Neural progenitor cell (in vitro differentiated cells): ENCODE measurements at regions not wholly inside any gene's neighbourhood (a gene's known extent, or its start where the extent isn't known, plus 50 kb on each side); places are given as distances from the start of the nearest gene placed in this dataset.

Source experiments
- DNase-seq: peaks from one replicate; pipeline ENCODE4 v3.0.0-alpha.2; 2016; ENCODE audit warnings: low spot score
- H2AFZ ChIP-seq: fragments of 200-600 bp; sonication (generic); replicated peaks from 2 replicates; pipeline ENCODE4 v1.6.1; 2016; ENCODE audit warnings: antibody characterized with exemption
- H3F3A ChIP-seq: fragments of 200-600 bp; sonication (generic); 2 replicates; pipeline ENCODE4 v1.6.1; 2016; ENCODE audit warnings: antibody characterized with exemption, low read depth
- H3K27ac ChIP-seq: fragments of 200-600 bp; sonication (generic); 2 replicates; pipeline ENCODE4 v1.5.1; 2016; ENCODE audit warnings: mild to moderate bottlenecking
- H3K27me3 ChIP-seq: fragments of 200-600 bp; sonication (generic); 2 replicates; pipeline ENCODE4 v1.6.1; 2016; ENCODE audit warnings: mild to moderate bottlenecking, moderate library complexity
- H3K36me3 ChIP-seq: fragments of 200-600 bp; sonication (generic); 2 replicates; pipeline ENCODE4 v1.5.1; 2016
- H3K4me1 ChIP-seq: fragments of 200-600 bp; sonication (generic); 2 replicates; pipeline ENCODE4 v1.6.1; 2016; ENCODE audit warnings: mixed run types
- H3K4me2 ChIP-seq: fragments of 200-600 bp; sonication (generic); 2 replicates; pipeline ENCODE4 v1.6.1; 2016
- H3K4me3 ChIP-seq: fragments of 200-600 bp; sonication (generic); 2 replicates; pipeline ENCODE4 v1.5.1; 2016
- H3K79me2 ChIP-seq: fragments of 200-600 bp; sonication (generic); 2 replicates; pipeline ENCODE4 v1.6.1; 2016; ENCODE audit warnings: low read depth
- H3K9ac ChIP-seq: fragments of 200-600 bp; sonication (generic); 2 replicates; pipeline ENCODE4 v1.6.1; 2016
- H3K9me3 ChIP-seq: fragments of 200-600 bp; sonication (generic); 2 replicates; pipeline ENCODE4 v1.5.1; 2016; ENCODE audit warnings: low read depth
- H4K20me1 ChIP-seq: fragments of 200-600 bp; sonication (generic); 2 replicates; pipeline ENCODE4 v1.6.1; 2016; ENCODE audit warnings: low read depth
- H3K27ac Mint-ChIP-seq: 3 replicates; pipeline ENCODE4 v1.8.0; 2021; ENCODE audit warnings: mixed read lengths
- H3K27me3 Mint-ChIP-seq: 2 replicates; pipeline ENCODE4 v1.8.0; 2022; ENCODE audit warnings: low read depth, mild to moderate bottlenecking, inconsistent platforms, moderate library complexity, mixed read lengths; ENCODE audit not compliant: insufficient read depth
- H3K36me3 Mint-ChIP-seq: 3 replicates; pipeline ENCODE4 v1.8.0; 2021; ENCODE audit warnings: mixed read lengths
- H3K4me1 Mint-ChIP-seq: 3 replicates; pipeline ENCODE4 v1.8.0; 2021; ENCODE audit warnings: mixed read lengths
- H3K4me3 Mint-ChIP-seq: 3 replicates; pipeline ENCODE4 v1.8.0; 2021; ENCODE audit warnings: mild to moderate bottlenecking, moderate library complexity, mixed read lengths
- H3K9me3 Mint-ChIP-seq: 3 replicates; pipeline ENCODE4 v1.8.0; 2020; ENCODE audit warnings: mixed read lengths
- EZH2 ChIP-seq: fragments of 200-600 bp; sonication (generic); IDR thresholded peaks from 2 replicates; pipeline ENCODE4 v1.6.1; 2017; ENCODE audit warnings: antibody characterized with exemption, mild to moderate bottlenecking, moderate library complexity
- EZH2phosphoT487 ChIP-seq: fragments of 200-600 bp; sonication (generic); IDR thresholded peaks from 2 replicates; pipeline ENCODE4 v1.6.1; 2017; ENCODE audit warnings: antibody characterized with exemption
- TF ChIP-seq, protein P1 (sequence below): fragments of 200-600 bp; sonication (generic); IDR thresholded peaks from 2 replicates; pipeline ENCODE4 v1.5.1; 2017; ENCODE audit warnings: antibody characterized with exemption, mild to moderate bottlenecking

DNA sequence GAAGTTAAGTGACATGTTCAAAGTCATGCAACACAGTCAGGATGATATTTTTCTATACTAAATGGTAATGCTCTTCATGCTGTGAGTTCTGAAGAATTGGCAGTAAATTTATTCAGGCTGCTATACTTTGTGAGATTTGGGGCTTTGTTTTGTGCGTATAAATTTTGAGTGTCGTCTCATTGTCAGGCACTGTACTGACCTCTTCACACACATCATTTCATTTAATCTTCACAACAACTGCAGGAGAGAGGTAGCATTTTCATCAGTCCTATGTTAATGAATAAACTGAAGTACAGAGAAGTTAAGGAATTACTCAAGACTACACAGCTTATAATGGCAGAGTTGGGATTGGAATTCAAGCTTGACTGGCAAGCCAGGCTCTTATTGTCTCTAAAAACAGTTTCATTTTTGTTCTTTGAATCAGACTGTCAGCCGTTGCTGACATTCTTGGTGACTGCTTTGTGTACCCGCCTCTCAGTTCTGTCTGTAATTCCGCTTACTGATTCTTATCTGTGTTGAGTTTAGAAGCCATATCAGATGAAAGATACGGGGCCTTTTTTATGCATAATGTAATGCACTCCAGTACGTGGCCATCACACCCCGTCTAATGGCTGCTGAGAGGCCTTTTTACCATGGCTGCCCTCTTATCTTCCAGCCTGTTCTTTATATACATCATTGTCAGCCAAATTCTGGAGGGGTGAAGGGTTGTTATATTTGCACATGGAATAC, 274.9 kb downstream of the UTRN start:
- H3K27me3 Mint-ChIP-seq: no peaks in the 10 kb centered on the region
- no peaks in the 10 kb centered on the region for H3K79me2 ChIP-seq
- no peak overlapping the region for H2AFZ ChIP-seq
- no peaks in the 10 kb centered on the region for H4K20me1 ChIP-seq
- no peak for DNase-seq
- H3F3A ChIP-seq: no peaks in the 10 kb centered on the region
- no peak overlapping the region for H3K4me3 Mint-ChIP-seq
- no peaks in the 10 kb centered on the region for H3K36me3 ChIP-seq
- no peaks in the 10 kb centered on the region for H3K4me1 ChIP-seq
- H3K9ac ChIP-seq: no peak overlapping the region
- no peak overlapping the region for H3K27ac Mint-ChIP-seq
- H3K36me3 Mint-ChIP-seq: peaks cover 6% of the 10 kb centered on the region
- no peak overlapping the region for H3K4me2 ChIP-seq
- TF ChIP-seq, protein P1, sequence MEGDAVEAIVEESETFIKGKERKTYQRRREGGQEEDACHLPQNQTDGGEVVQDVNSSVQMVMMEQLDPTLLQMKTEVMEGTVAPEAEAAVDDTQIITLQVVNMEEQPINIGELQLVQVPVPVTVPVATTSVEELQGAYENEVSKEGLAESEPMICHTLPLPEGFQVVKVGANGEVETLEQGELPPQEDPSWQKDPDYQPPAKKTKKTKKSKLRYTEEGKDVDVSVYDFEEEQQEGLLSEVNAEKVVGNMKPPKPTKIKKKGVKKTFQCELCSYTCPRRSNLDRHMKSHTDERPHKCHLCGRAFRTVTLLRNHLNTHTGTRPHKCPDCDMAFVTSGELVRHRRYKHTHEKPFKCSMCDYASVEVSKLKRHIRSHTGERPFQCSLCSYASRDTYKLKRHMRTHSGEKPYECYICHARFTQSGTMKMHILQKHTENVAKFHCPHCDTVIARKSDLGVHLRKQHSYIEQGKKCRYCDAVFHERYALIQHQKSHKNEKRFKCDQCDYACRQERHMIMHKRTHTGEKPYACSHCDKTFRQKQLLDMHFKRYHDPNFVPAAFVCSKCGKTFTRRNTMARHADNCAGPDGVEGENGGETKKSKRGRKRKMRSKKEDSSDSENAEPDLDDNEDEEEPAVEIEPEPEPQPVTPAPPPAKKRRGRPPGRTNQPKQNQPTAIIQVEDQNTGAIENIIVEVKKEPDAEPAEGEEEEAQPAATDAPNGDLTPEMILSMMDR: no peak
- TF ChIP-seq EZH2phosphoT487 (no peak), EZH2 (no peak)
- H3K4me3 ChIP-seq: no peak overlapping the region
- H3K27me3 ChIP-seq: no peaks in the 10 kb centered on the region
- H3K9me3 ChIP-seq: no peaks in the 10 kb centered on the region
- peaks cover 7% of the 10 kb centered on the region for H3K4me1 Mint-ChIP-seq
- H3K9me3 Mint-ChIP-seq: no peaks in the 10 kb centered on the region
- no peak overlapping the region for H3K27ac ChIP-seq

DNA sequence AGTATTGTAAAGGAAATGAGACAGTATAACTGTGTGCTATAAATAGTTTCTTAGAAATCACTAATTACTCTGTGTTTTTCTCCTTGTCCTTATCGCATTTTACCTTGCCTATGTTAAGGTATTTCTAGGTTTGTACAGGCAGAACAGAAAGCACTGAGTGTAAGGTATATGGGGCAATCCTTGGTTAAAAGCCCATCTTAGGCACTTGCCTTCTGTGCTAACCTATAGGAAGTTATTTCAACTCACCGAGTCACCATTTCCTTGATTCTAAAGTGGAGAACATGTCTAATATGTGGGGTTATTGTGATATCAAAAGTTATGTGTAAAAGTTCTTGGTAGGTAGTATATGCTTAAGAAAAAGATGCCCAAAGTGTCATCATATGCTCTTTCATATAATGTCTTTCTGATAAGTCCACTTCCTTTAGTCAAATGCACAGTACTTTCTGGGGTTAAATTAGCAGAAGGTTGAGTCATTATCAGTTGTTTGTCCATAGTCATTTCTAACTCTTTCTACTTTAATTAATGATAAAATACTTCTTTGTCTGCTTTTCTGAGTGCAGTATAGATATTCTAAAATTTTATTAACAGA, 276.4 kb downstream of the UTRN start:
- Histone ChIP-seq H3K4me3 (no peak overlapping the region), H3K4me1 (no peaks in the 10 kb centered on the region), H3K9me3 (no peaks in the 10 kb centered on the region), H3K4me2 (no peak overlapping the region), H3K27me3 (no peaks in the 10 kb centered on the region), H4K20me1 (no peaks in the 10 kb centered on the region), H3K36me3 (no peaks in the 10 kb centered on the region), H3K9ac (no peak overlapping the region), H2AFZ (no peak overlapping the region), H3K27ac (no peak overlapping the region), H3F3A (no peaks in the 10 kb centered on the region), H3K79me2 (no peaks in the 10 kb centered on the region)
- Mint-ChIP-seq H3K9me3 (no peaks in the 10 kb centered on the region), H3K27me3 (no peaks in the 10 kb centered on the region), H3K27ac (no peak overlapping the region), H3K4me3 (no peak overlapping the region), H3K36me3 (peaks cover 4% of the 10 kb centered on the region), H3K4me1 (peaks cover 7% of the 10 kb centered on the region)
- DNase-seq: no peak
- TF ChIP-seq EZH2: no peak
- no peak for TF ChIP-seq EZH2phosphoT487
- TF ChIP-seq, protein P1: no peak

DNA sequence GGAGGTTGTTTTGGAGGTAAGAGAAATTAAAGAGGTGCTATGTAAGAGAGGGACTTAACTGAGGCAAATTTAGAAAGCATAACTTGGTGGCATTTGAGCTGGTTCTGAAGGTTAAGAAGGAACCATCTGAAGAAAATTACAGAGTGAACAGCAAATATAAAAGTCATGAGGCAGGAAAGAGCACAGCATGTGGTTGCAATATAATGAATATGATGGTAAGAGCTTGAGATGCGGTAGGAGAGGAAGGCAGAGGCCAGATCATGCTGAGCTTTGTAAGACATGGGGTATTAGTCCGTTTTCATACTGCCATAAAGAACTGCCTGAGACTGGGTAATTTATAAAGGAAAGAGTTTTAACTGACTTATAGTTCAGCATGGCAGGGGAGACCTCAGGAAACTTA, 279.1 kb downstream of the UTRN start:
- Mint-ChIP-seq H3K27me3 (no peaks in the 10 kb centered on the region), H3K27ac (no peak overlapping the region), H3K9me3 (no peaks in the 10 kb centered on the region), H3K4me3 (no peak overlapping the region), H3K36me3 (no peaks in the 10 kb centered on the region), H3K4me1 (peaks cover 7% of the 10 kb centered on the region)
- no peak overlapping the region for H3K9ac ChIP-seq
- no peak overlapping the region for H3K4me3 ChIP-seq
- TF ChIP-seq EZH2 (no peak), EZH2phosphoT487 (no peak)
- TF ChIP-seq, protein P1: no peak
- H3K79me2 ChIP-seq: no peaks in the 10 kb centered on the region
- H3K4me2 ChIP-seq: no peak overlapping the region
- no peaks in the 10 kb centered on the region for H3K4me1 ChIP-seq
- no peaks in the 10 kb centered on the region for H4K20me1 ChIP-seq
- no peak overlapping the region for H3K27ac ChIP-seq
- no peaks in the 10 kb centered on the region for H3K27me3 ChIP-seq
- H3F3A ChIP-seq: no peaks in the 10 kb centered on the region
- no peak overlapping the region for H2AFZ ChIP-seq
- H3K36me3 ChIP-seq: no peaks in the 10 kb centered on the region
- no peaks in the 10 kb centered on the region for H3K9me3 ChIP-seq
- no peak for DNase-seq
